ENCODE measurements at regions not wholly inside any gene's neighbourhood (a gene's known extent, or its start where the extent isn't known, plus 50 kb on each side); places are given as distances from the start of the nearest gene placed in this dataset.
A peak's percentile ranks its signal among the peaks of the same experiment; 100 is the strongest.

DNA sequence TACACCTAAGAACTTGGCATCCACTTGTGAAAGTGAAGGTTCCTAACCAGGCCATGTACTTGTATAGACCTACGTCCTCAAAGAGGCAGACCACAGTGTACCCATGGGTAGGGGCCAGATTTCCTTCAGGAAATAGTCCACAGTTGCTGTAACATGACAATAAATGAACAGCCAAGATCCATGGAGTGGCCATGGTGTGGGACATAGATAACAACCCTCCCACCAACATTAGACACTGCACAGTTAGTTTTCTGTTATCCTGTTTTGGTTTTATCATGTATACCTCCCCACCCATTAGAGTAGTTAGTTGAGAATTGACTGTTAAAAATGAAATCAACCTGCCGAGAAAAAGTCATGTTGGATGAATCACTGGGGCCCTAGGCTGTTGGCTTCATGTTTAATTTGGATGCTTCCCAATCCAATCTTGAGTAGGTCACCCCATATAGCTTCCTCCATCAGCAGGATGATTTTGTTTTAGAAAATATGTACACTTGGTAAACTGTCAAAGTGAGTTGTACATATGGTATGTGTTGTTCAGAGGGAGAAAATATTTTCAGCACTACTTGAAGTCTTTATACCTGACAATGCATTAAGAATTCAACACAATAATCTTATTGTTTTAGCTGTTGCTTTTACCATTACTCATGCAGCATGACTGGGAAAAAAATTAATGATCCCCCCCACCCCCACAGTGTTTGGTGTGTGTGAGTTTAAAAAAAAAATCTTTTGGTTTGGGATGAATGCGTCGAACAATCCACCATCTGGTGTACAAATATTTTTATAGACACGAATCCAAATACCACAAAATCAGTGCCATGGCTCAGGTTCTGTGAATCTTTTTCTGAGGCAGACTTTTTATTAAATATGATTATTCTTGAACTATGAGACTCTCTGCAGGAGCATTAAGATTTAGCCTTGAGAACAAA lies 88.3 kb upstream of the ARHGAP29 start (continued):
- TF ChIP-seq, protein P1, sequence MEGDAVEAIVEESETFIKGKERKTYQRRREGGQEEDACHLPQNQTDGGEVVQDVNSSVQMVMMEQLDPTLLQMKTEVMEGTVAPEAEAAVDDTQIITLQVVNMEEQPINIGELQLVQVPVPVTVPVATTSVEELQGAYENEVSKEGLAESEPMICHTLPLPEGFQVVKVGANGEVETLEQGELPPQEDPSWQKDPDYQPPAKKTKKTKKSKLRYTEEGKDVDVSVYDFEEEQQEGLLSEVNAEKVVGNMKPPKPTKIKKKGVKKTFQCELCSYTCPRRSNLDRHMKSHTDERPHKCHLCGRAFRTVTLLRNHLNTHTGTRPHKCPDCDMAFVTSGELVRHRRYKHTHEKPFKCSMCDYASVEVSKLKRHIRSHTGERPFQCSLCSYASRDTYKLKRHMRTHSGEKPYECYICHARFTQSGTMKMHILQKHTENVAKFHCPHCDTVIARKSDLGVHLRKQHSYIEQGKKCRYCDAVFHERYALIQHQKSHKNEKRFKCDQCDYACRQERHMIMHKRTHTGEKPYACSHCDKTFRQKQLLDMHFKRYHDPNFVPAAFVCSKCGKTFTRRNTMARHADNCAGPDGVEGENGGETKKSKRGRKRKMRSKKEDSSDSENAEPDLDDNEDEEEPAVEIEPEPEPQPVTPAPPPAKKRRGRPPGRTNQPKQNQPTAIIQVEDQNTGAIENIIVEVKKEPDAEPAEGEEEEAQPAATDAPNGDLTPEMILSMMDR (IDR thresholded peaks at IDR 0.05 in 2 of 3, conservative IDR thresholded peaks at IDR 0.05 in 1 of 3; ENCODE audit: borderline replicate concordance in 1 of 3, insufficient read depth in 1 of 3, low read depth in 2 of 3, low read length in 2 of 3), result no peak
- no peak for TF ChIP-seq ZNF274 (IDR thresholded peaks at IDR 0.05; ENCODE audit: low read depth, low read length)
- no peak for TF ChIP-seq EZH2phosphoT487 (IDR thresholded peaks at IDR 0.05; ENCODE audit: borderline replicate concordance)
- TF ChIP-seq, protein P2, sequence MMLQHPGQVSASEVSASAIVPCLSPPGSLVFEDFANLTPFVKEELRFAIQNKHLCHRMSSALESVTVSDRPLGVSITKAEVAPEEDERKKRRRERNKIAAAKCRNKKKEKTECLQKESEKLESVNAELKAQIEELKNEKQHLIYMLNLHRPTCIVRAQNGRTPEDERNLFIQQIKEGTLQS (IDR thresholded peaks at IDR 0.05), result no peak; the same call in 1 of the 2 replicates
- peak; percentile 78 for TF ChIP-seq EGR1 (IDR thresholded peaks at IDR 0.05; ENCODE audit: low read depth)

GRCh38 chr1:94324178-94324544 lies 86.8 kb upstream of the ARHGAP29 start:
- TF ChIP-seq POLR2AphosphoS5 (IDR thresholded peaks at IDR 0.05; ENCODE audit: low read depth, low read length), result no peak
- TF ChIP-seq SP1 (IDR thresholded peaks at IDR 0.05; ENCODE audit: low read depth), result peak; percentile 63
- TF ChIP-seq RAD21 (IDR thresholded peaks at IDR 0.05; ENCODE audit: low read depth), result no peak
- no peak for TF ChIP-seq MAX (IDR thresholded peaks at IDR 0.05)
- peak; percentile 46; the same call in 1 of the 2 replicates for TF ChIP-seq FOSL1 (IDR thresholded peaks at IDR 0.05; ENCODE audit: low read depth)
- no peak for TF ChIP-seq ZNF274 (IDR thresholded peaks at IDR 0.05; ENCODE audit: low read depth, low read length)
- TF ChIP-seq REST (IDR thresholded peaks at IDR 0.05; ENCODE audit: low read depth), result no peak
- TF ChIP-seq, protein P2 (IDR thresholded peaks at IDR 0.05), result no peak
- peak; percentile 40; the same call in 1 of the 2 replicates for TF ChIP-seq CEBPB (IDR thresholded peaks at IDR 0.05; ENCODE audit: low read depth)
- peak; percentile 33 for TF ChIP-seq TCF7L2 (IDR thresholded peaks at IDR 0.05; ENCODE audit: borderline replicate concordance, extremely low read depth, insufficient read depth, insufficient read length)
- Histone ChIP-seq H3K9me2 (ENCODE audit: insufficient read depth) (no peaks in the 10 kb centered on the region), H3K36me3 (ENCODE audit: control insufficient read depth in 1 of 2, insufficient read depth in 2 of 2, low read length in 2 of 2) (no peaks in the 10 kb centered on the region), H3K4me1 (ENCODE audit: control insufficient read depth in 1 of 2, insufficient read depth in 2 of 2, low read length in 2 of 2) (peaks cover 88 to 99% of the 10 kb centered on the region in 2 experiments), H2AFZ (ENCODE audit: low read depth, low read length, poor library complexity, severe bottlenecking) (no peak overlapping the region), H3K4me3 (replicated peaks in 1 of 2; ENCODE audit: low read depth in 1 of 2, low read length in 2 of 2) (peak overlapping the region in 1 of 2 experiments; percentile 29; a peak in 1 of 4 replicates), H3K9ac (ENCODE audit: low read length) (peak overlapping the region; percentile 67), H3K4me2 (ENCODE audit: low read length) (peak overlapping the region; percentile 74), H3K27ac (ENCODE audit: low read depth, low read length) (peak overlapping the region; percentile 90), H3K27me3 (ENCODE audit: insufficient read depth, low read length) (no peaks in the 10 kb centered on the region), H4K20me1 (ENCODE audit: insufficient read depth) (no peaks in the 10 kb centered on the region), H3K9me3 (ENCODE audit: control insufficient read depth in 1 of 2, insufficient read depth in 1 of 2, low read depth in 1 of 2, low read length in 2 of 2) (no peaks in the 10 kb centered on the region), H3K79me2 (ENCODE audit: insufficient read depth, low read length) (peaks cover 9% of the 10 kb centered on the region; the same call in 1 of the 2 replicates)
- DNase-seq (ENCODE audit: low read depth, low spot score) (no peak), ATAC-seq (no peak)
- intact Hi-C loops (cut with micrococcal nuclease), result no loop called here
- ChIA-PET CTCF (no interaction called here), RAD21 (ENCODE audit: low non-redundant PET in 1 of 2, low total read pairs in 2 of 2, uncharacterized antibody in 2 of 2, unreplicated experiment in 2 of 2) (no interaction called here), POLR2A (interaction anchor here (1.3 to 5.1 kb wide), 5 partner anchors 25 to 87 kb away, joined by 5 to 54 read pairs (median 11); partner anchors contain the start of gene ARHGAP29)
- no TSS peak for BruUV-seq (replicated peaks)

All from HCT116 (cell line).